ENCODE measurements at regions not wholly inside any gene's neighbourhood (a gene's known extent, or its start where the extent isn't known, plus 50 kb on each side); places are given as distances from the start of the nearest gene placed in this dataset.
A peak's percentile ranks its signal among the peaks of the same experiment; 100 is the strongest.

DNA sequence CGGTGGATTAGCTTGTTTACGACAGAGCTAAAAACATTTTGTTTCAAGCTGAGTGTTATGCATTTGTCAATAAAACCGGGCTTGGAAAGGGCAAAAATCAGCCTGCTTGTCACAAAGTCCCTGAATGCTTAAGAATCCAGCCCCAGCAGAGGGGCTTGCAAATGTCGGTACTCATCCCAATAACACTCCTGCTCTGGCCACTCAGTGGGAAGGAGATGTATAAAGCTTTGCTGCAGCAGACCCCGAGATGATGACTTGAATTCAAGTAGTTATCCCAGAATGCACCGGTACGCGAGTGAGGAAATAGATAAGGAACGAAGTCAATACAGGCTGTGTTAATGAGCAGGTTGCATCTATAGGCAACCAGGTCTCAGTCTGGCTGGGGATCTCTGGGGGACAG, 662.3 kb downstream of the CCSER2 start:
- Mint-ChIP-seq H3K4me1 (no peaks in the 10 kb centered on the region; the same call in 1 of the 2 replicates), H3K27ac (no peak overlapping the region), H3K27me3 (ENCODE audit: low read depth) (no peaks in the 10 kb centered on the region), H3K9me3 (peaks cover 16% of the 10 kb centered on the region), H3K36me3 (no peaks in the 10 kb centered on the region), H3K4me3 (no peak overlapping the region)
- CTCF ChIA-PET, result no interaction called here
- POLR2A ChIA-PET, result no interaction called here
- DNase-seq (ENCODE audit: low spot score), result no peak
- ATAC-seq, result peak; percentile 60
- TF ChIP-seq, protein P1, sequence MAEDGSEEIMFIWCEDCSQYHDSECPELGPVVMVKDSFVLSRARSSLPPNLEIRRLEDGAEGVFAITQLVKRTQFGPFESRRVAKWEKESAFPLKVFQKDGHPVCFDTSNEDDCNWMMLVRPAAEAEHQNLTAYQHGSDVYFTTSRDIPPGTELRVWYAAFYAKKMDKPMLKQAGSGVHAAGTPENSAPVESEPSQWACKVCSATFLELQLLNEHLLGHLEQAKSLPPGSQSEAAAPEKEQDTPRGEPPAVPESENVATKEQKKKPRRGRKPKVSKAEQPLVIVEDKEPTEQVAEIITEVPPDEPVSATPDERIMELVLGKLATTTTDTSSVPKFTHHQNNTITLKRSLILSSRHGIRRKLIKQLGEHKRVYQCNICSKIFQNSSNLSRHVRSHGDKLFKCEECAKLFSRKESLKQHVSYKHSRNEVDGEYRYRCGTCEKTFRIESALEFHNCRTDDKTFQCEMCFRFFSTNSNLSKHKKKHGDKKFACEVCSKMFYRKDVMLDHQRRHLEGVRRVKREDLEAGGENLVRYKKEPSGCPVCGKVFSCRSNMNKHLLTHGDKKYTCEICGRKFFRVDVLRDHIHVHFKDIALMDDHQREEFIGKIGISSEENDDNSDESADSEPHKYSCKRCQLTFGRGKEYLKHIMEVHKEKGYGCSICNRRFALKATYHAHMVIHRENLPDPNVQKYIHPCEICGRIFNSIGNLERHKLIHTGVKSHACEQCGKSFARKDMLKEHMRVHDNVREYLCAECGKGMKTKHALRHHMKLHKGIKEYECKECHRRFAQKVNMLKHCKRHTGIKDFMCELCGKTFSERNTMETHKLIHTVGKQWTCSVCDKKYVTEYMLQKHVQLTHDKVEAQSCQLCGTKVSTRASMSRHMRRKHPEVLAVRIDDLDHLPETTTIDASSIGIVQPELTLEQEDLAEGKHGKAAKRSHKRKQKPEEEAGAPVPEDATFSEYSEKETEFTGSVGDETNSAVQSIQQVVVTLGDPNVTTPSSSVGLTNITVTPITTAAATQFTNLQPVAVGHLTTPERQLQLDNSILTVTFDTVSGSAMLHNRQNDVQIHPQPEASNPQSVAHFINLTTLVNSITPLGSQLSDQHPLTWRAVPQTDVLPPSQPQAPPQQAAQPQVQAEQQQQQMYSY (CRISPR knock-in tag; IDR thresholded peaks at IDR 0.05), result no peak
- no peak for TF ChIP-seq ZNF232 (CRISPR knock-in tag; IDR thresholded peaks at IDR 0.05)
- no peak for TF ChIP-seq JUN (CRISPR knock-in tag; IDR thresholded peaks at IDR 0.05)
- TF ChIP-seq, protein P2, sequence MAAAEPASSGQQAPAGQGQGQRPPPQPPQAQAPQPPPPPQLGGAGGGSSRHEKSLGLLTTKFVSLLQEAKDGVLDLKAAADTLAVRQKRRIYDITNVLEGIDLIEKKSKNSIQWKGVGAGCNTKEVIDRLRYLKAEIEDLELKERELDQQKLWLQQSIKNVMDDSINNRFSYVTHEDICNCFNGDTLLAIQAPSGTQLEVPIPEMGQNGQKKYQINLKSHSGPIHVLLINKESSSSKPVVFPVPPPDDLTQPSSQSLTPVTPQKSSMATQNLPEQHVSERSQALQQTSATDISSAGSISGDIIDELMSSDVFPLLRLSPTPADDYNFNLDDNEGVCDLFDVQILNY (CRISPR knock-in tag; IDR thresholded peaks at IDR 0.05), result no peak
- TF ChIP-seq, protein P3, sequence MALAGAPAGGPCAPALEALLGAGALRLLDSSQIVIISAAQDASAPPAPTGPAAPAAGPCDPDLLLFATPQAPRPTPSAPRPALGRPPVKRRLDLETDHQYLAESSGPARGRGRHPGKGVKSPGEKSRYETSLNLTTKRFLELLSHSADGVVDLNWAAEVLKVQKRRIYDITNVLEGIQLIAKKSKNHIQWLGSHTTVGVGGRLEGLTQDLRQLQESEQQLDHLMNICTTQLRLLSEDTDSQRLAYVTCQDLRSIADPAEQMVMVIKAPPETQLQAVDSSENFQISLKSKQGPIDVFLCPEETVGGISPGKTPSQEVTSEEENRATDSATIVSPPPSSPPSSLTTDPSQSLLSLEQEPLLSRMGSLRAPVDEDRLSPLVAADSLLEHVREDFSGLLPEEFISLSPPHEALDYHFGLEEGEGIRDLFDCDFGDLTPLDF (CRISPR knock-in tag; IDR thresholded peaks at IDR 0.05), result no peak
- TF ChIP-seq, protein P4, sequence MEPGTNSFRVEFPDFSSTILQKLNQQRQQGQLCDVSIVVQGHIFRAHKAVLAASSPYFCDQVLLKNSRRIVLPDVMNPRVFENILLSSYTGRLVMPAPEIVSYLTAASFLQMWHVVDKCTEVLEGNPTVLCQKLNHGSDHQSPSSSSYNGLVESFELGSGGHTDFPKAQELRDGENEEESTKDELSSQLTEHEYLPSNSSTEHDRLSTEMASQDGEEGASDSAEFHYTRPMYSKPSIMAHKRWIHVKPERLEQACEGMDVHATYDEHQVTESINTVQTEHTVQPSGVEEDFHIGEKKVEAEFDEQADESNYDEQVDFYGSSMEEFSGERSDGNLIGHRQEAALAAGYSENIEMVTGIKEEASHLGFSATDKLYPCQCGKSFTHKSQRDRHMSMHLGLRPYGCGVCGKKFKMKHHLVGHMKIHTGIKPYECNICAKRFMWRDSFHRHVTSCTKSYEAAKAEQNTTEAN (CRISPR knock-in tag; IDR thresholded peaks at IDR 0.05), result no peak
- TF ChIP-seq ZNF263 (CRISPR knock-in tag; IDR thresholded peaks at IDR 0.05; ENCODE audit: low read depth), result no peak
- TF ChIP-seq, protein P5, sequence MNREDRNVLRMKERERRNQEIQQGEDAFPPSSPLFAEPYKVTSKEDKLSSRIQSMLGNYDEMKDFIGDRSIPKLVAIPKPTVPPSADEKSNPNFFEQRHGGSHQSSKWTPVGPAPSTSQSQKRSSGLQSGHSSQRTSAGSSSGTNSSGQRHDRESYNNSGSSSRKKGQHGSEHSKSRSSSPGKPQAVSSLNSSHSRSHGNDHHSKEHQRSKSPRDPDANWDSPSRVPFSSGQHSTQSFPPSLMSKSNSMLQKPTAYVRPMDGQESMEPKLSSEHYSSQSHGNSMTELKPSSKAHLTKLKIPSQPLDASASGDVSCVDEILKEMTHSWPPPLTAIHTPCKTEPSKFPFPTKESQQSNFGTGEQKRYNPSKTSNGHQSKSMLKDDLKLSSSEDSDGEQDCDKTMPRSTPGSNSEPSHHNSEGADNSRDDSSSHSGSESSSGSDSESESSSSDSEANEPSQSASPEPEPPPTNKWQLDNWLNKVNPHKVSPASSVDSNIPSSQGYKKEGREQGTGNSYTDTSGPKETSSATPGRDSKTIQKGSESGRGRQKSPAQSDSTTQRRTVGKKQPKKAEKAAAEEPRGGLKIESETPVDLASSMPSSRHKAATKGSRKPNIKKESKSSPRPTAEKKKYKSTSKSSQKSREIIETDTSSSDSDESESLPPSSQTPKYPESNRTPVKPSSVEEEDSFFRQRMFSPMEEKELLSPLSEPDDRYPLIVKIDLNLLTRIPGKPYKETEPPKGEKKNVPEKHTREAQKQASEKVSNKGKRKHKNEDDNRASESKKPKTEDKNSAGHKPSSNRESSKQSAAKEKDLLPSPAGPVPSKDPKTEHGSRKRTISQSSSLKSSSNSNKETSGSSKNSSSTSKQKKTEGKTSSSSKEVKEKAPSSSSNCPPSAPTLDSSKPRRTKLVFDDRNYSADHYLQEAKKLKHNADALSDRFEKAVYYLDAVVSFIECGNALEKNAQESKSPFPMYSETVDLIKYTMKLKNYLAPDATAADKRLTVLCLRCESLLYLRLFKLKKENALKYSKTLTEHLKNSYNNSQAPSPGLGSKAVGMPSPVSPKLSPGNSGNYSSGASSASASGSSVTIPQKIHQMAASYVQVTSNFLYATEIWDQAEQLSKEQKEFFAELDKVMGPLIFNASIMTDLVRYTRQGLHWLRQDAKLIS (CRISPR knock-in tag; IDR thresholded peaks at IDR 0.05; ENCODE audit: borderline replicate concordance), result no peak
- TF ChIP-seq, protein P6, sequence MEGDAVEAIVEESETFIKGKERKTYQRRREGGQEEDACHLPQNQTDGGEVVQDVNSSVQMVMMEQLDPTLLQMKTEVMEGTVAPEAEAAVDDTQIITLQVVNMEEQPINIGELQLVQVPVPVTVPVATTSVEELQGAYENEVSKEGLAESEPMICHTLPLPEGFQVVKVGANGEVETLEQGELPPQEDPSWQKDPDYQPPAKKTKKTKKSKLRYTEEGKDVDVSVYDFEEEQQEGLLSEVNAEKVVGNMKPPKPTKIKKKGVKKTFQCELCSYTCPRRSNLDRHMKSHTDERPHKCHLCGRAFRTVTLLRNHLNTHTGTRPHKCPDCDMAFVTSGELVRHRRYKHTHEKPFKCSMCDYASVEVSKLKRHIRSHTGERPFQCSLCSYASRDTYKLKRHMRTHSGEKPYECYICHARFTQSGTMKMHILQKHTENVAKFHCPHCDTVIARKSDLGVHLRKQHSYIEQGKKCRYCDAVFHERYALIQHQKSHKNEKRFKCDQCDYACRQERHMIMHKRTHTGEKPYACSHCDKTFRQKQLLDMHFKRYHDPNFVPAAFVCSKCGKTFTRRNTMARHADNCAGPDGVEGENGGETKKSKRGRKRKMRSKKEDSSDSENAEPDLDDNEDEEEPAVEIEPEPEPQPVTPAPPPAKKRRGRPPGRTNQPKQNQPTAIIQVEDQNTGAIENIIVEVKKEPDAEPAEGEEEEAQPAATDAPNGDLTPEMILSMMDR (IDR thresholded peaks at IDR 0.05), result no peak
- TF ChIP-seq, protein P7, sequence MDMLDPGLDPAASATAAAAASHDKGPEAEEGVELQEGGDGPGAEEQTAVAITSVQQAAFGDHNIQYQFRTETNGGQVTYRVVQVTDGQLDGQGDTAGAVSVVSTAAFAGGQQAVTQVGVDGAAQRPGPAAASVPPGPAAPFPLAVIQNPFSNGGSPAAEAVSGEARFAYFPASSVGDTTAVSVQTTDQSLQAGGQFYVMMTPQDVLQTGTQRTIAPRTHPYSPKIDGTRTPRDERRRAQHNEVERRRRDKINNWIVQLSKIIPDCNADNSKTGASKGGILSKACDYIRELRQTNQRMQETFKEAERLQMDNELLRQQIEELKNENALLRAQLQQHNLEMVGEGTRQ (CRISPR knock-in tag; IDR thresholded peaks at IDR 0.05), result no peak
- TF ChIP-seq, protein P8, sequence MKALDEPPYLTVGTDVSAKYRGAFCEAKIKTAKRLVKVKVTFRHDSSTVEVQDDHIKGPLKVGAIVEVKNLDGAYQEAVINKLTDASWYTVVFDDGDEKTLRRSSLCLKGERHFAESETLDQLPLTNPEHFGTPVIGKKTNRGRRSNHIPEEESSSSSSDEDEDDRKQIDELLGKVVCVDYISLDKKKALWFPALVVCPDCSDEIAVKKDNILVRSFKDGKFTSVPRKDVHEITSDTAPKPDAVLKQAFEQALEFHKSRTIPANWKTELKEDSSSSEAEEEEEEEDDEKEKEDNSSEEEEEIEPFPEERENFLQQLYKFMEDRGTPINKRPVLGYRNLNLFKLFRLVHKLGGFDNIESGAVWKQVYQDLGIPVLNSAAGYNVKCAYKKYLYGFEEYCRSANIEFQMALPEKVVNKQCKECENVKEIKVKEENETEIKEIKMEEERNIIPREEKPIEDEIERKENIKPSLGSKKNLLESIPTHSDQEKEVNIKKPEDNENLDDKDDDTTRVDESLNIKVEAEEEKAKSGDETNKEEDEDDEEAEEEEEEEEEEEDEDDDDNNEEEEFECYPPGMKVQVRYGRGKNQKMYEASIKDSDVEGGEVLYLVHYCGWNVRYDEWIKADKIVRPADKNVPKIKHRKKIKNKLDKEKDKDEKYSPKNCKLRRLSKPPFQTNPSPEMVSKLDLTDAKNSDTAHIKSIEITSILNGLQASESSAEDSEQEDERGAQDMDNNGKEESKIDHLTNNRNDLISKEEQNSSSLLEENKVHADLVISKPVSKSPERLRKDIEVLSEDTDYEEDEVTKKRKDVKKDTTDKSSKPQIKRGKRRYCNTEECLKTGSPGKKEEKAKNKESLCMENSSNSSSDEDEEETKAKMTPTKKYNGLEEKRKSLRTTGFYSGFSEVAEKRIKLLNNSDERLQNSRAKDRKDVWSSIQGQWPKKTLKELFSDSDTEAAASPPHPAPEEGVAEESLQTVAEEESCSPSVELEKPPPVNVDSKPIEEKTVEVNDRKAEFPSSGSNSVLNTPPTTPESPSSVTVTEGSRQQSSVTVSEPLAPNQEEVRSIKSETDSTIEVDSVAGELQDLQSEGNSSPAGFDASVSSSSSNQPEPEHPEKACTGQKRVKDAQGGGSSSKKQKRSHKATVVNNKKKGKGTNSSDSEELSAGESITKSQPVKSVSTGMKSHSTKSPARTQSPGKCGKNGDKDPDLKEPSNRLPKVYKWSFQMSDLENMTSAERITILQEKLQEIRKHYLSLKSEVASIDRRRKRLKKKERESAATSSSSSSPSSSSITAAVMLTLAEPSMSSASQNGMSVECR (CRISPR knock-in tag; IDR thresholded peaks at IDR 0.05; ENCODE audit: borderline replicate concordance), result no peak
- no peak for TF ChIP-seq NFATC4 (CRISPR knock-in tag; IDR thresholded peaks at IDR 0.05)
- TF ChIP-seq, protein P9, sequence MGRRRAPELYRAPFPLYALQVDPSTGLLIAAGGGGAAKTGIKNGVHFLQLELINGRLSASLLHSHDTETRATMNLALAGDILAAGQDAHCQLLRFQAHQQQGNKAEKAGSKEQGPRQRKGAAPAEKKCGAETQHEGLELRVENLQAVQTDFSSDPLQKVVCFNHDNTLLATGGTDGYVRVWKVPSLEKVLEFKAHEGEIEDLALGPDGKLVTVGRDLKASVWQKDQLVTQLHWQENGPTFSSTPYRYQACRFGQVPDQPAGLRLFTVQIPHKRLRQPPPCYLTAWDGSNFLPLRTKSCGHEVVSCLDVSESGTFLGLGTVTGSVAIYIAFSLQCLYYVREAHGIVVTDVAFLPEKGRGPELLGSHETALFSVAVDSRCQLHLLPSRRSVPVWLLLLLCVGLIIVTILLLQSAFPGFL (CRISPR knock-in tag; IDR thresholded peaks at IDR 0.05; ENCODE audit: borderline replicate concordance), result no peak
- TF ChIP-seq, protein P10, sequence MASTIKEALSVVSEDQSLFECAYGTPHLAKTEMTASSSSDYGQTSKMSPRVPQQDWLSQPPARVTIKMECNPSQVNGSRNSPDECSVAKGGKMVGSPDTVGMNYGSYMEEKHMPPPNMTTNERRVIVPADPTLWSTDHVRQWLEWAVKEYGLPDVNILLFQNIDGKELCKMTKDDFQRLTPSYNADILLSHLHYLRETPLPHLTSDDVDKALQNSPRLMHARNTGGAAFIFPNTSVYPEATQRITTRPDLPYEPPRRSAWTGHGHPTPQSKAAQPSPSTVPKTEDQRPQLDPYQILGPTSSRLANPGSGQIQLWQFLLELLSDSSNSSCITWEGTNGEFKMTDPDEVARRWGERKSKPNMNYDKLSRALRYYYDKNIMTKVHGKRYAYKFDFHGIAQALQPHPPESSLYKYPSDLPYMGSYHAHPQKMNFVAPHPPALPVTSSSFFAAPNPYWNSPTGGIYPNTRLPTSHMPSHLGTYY (CRISPR knock-in tag; IDR thresholded peaks at IDR 0.05), result no peak
- no peak for TF ChIP-seq MXD4 (CRISPR knock-in tag; IDR thresholded peaks at IDR 0.05; ENCODE audit: borderline replicate concordance)

All from WTC11 (cell line).